Cardiac muscle cell (in vitro differentiated cells and primary cell): ENCODE measurements at regions not wholly inside any gene's neighbourhood (a gene's known extent, or its start where the extent isn't known, plus 50 kb on each side); places are given as distances from the start of the nearest gene placed in this dataset.

Source experiments
- DNase-seq, 2 donors: peaks; one replicate each; pipeline versions ENCODE4 v3.0.0 to v3.0.0-alpha.2; 2010 to 2017; ENCODE audit warnings: low read depth in 1 of 2, low spot score in 1 of 2
- H3K27ac ChIP-seq: fragments of 200-600 bp; sonication (generic); 2 replicates; pipeline ENCODE4 v1.5.1; 2016
- H3K27me3 ChIP-seq: fragments of 200-600 bp; sonication (generic); 2 replicates; pipeline ENCODE4 v1.6.0; 2016; ENCODE audit warnings: control low read depth
- H3K36me3 ChIP-seq: fragments of 200-600 bp; sonication (generic); 2 replicates; pipeline ENCODE4 v1.5.1; 2016; ENCODE audit warnings: control low read depth
- H3K4me1 ChIP-seq: fragments of 200-600 bp; sonication (generic); 2 replicates; pipeline ENCODE4 v1.8.1; 2017; ENCODE audit warnings: low read depth, mild to moderate bottlenecking, mixed run types
- H3K4me3 ChIP-seq: fragments of 200-600 bp; sonication (generic); 2 replicates; pipeline ENCODE4 v1.5.1; 2016; ENCODE audit warnings: mild to moderate bottlenecking
- H3K9me3 ChIP-seq: fragments of 200-600 bp; sonication (generic); 2 replicates; pipeline ENCODE4 v1.5.1; 2017; ENCODE audit warnings: low read depth, mild to moderate bottlenecking, control low read depth
- TF ChIP-seq, protein P1 (sequence below): IDR thresholded peaks from 2 replicates; pipeline ENCODE4 v1.5.1; 2012; ENCODE audit warnings: low read depth, mild to moderate bottlenecking, low read length

GRCh38 chr20:39775110-39775509 lies 813.0 kb downstream of the DHX35 start:
- peak in 1 of 2 donors; percentile 60 for DNase-seq
- no peaks in the 10 kb centered on the region for H3K9me3 ChIP-seq
- no peaks in the 10 kb centered on the region for H3K36me3 ChIP-seq
- no peak overlapping the region for H3K27ac ChIP-seq
- H3K27me3 ChIP-seq: no peaks in the 10 kb centered on the region
- no peak overlapping the region for H3K4me3 ChIP-seq
- TF ChIP-seq, protein P1, sequence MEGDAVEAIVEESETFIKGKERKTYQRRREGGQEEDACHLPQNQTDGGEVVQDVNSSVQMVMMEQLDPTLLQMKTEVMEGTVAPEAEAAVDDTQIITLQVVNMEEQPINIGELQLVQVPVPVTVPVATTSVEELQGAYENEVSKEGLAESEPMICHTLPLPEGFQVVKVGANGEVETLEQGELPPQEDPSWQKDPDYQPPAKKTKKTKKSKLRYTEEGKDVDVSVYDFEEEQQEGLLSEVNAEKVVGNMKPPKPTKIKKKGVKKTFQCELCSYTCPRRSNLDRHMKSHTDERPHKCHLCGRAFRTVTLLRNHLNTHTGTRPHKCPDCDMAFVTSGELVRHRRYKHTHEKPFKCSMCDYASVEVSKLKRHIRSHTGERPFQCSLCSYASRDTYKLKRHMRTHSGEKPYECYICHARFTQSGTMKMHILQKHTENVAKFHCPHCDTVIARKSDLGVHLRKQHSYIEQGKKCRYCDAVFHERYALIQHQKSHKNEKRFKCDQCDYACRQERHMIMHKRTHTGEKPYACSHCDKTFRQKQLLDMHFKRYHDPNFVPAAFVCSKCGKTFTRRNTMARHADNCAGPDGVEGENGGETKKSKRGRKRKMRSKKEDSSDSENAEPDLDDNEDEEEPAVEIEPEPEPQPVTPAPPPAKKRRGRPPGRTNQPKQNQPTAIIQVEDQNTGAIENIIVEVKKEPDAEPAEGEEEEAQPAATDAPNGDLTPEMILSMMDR: no peak
- no peaks in the 10 kb centered on the region for H3K4me1 ChIP-seq

GRCh38 chr20:39773380-39774000 lies 811.3 kb downstream of the DHX35 start:
- no peak overlapping the region for H3K4me3 ChIP-seq
- no peak for DNase-seq
- TF ChIP-seq, protein P1: no peak

DNA sequence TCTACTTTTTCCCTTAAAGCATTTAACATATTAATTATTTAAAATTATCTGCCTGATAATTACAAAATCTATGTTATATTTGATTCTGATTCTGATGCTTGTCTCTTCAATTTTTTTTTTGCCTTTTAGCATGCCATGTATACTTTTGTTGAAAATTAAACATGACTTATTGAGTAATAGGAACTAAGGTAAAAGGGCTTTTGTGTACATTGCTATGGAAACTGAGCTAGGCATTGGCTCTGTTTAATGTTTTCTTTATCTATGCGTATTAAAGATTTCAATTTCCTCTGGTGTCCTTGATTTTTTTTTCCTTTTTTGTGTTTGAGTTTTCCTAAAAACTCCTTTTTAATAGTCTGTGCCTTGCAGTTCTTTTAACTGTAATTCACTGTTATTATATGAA lies 805.2 kb downstream of the DHX35 start:
- TF ChIP-seq, protein P1: no peak
- DNase-seq: no peak
- Histone ChIP-seq H3K9me3 (no peaks in the 10 kb centered on the region), H3K27ac (no peak overlapping the region), H3K36me3 (no peaks in the 10 kb centered on the region), H3K4me3 (no peak overlapping the region), H3K27me3 (no peaks in the 10 kb centered on the region), H3K4me1 (no peaks in the 10 kb centered on the region)

More at GRCh38 chr20:39773380-39774000, 811.3 kb downstream of the DHX35 start:
- H3K36me3 ChIP-seq: no peaks in the 10 kb centered on the region
- no peaks in the 10 kb centered on the region for H3K4me1 ChIP-seq
- no peak overlapping the region for H3K27ac ChIP-seq
- H3K27me3 ChIP-seq: no peaks in the 10 kb centered on the region
- H3K9me3 ChIP-seq: no peaks in the 10 kb centered on the region

GRCh38 chr20:39766333-39766732 lies 804.2 kb downstream of the DHX35 start:
- no peak overlapping the region for H3K27ac ChIP-seq
- no peak overlapping the region for H3K4me3 ChIP-seq
- no peaks in the 10 kb centered on the region for H3K27me3 ChIP-seq
- H3K4me1 ChIP-seq: no peaks in the 10 kb centered on the region
- H3K9me3 ChIP-seq: no peaks in the 10 kb centered on the region
- H3K36me3 ChIP-seq: no peaks in the 10 kb centered on the region
- no peak for DNase-seq
- TF ChIP-seq, protein P1: no peak

GRCh38 chr20:39762716-39763115 lies 800.6 kb downstream of the DHX35 start:
- Histone ChIP-seq H3K4me1 (no peaks in the 10 kb centered on the region), H3K4me3 (no peak overlapping the region), H3K9me3 (no peaks in the 10 kb centered on the region), H3K27me3 (no peaks in the 10 kb centered on the region), H3K36me3 (no peaks in the 10 kb centered on the region), H3K27ac (no peak overlapping the region)
- no peak for DNase-seq
- TF ChIP-seq, protein P1: no peak
